ENCODE measurements at regions not wholly inside any gene's neighbourhood (a gene's known extent, or its start where the extent isn't known, plus 50 kb on each side); places are given as distances from the start of the nearest gene placed in this dataset.

GRCh38 chr1:234988155-234988517, 140.5 kb downstream of the TOMM20 start:
- DNase-seq = no peak

GRCh38 chr1:234987415-234988154, 141.1 kb downstream of the TOMM20 start:
- DNase-seq = no peak

- no peak for DNase-seq
Measured at GRCh38 chr1:234986750-234987414, 141.8 kb downstream of the TOMM20 start.

GRCh38 chr1:234985516-234986294, 142.9 kb downstream of the TOMM20 start:
- no peak for DNase-seq

GRCh38 chr1:234985007-234985370, 143.6 kb downstream of the TOMM20 start:
- DNase-seq = no peak

GRCh38 chr1:234983564-234984238, 144.9 kb downstream of the TOMM20 start:
- DNase-seq = no peak

- no peak for DNase-seq
Measured at GRCh38 chr1:234981758-234982157, 146.9 kb downstream of the TOMM20 start.

GRCh38 chr1:234980645-234981396, 147.8 kb downstream of the TOMM20 start:
- DNase-seq = no peak

GRCh38 chr1:234980291-234980644, 148.4 kb downstream of the TOMM20 start:
- DNase-seq = no peak

GRCh38 chr1:234979296-234980279, 149.0 kb downstream of the TOMM20 start:
- DNase-seq = no peak

- DNase-seq = peak; percentile 36
Measured at GRCh38 chr1:234978397-234979295, 150.0 kb downstream of the TOMM20 start.

- no peak for DNase-seq
Measured at GRCh38 chr1:234977875-234978396, 150.7 kb downstream of the TOMM20 start.

- no peak for DNase-seq
Measured at GRCh38 chr1:234976861-234977680, 151.6 kb downstream of the TOMM20 start.

- DNase-seq = no peak
Measured at GRCh38 chr1:234975941-234976860, 152.4 kb downstream of the TOMM20 start.

- DNase-seq = no peak
Measured at GRCh38 chr1:234975122-234975940, 153.3 kb downstream of the TOMM20 start.

GRCh38 chr1:234973426-234974250, 155.0 kb downstream of the TOMM20 start:
- peak; percentile 80 for DNase-seq

Data from NCI-H1436 treated with DMSO at 0.1 percent for 48 hours (cell line).